Neutrophil (primary cell): ENCODE measurements at regions not wholly inside any gene's neighbourhood (a gene's known extent, or its start where the extent isn't known, plus 50 kb on each side); places are given as distances from the start of the nearest gene placed in this dataset.

Experiments used
- H3K27ac ChIP-seq: fragments of 200-600 bp; sonication (generic); 2 replicates; pipeline ENCODE4 v1.5.1; 2016; ENCODE audit warnings: mild to moderate bottlenecking, moderate library complexity
- H3K27me3 ChIP-seq: fragments of 200-600 bp; sonication (generic); 2 replicates; pipeline ENCODE4 v1.6.0; 2016; ENCODE audit warnings: mild to moderate bottlenecking
- H3K36me3 ChIP-seq: fragments of 200-600 bp; sonication (generic); 2 replicates; pipeline ENCODE4 v1.5.1; 2017
- H3K4me1 ChIP-seq, 2 experiments: fragments of 200-600 bp in 1 of 2; sonication (generic) in 1 of 2; 1 replicate in 1 of 2; 2 replicates in 1 of 2; pipeline versions ENCODE4 v1.5.1 to v1.6.1; 2013 to 2016; ENCODE audit warnings: low read depth in 1 of 2, low read length in 1 of 2, mild to moderate bottlenecking in 1 of 2, moderate library complexity in 1 of 2; ENCODE audit not compliant: control insufficient read depth in 1 of 2, insufficient read depth in 1 of 2
- H3K4me3 ChIP-seq, 2 experiments: fragments of 200-600 bp in 1 of 2; sonication (generic) in 1 of 2; 1 replicate in 1 of 2; 2 replicates in 1 of 2; pipeline ENCODE4 v1.5.1; 2013 to 2016; ENCODE audit warnings: low read depth in 1 of 2, low read length in 1 of 2, mild to moderate bottlenecking in 1 of 2, moderate library complexity in 1 of 2
- H3K9me3 ChIP-seq: fragments of 200-600 bp; sonication (generic); 2 replicates; pipeline ENCODE4 v1.5.1; 2016
- CTCF ChIP-seq: fragments of 200-600 bp; sonication (generic); IDR thresholded peaks from 2 replicates; pipeline ENCODE4 v1.5.1; 2016; ENCODE audit warnings: antibody characterized with exemption

- Histone ChIP-seq H3K4me3 (no peak overlapping the region), H3K27me3 (no peaks in the 10 kb centered on the region), H3K9me3 (no peaks in the 10 kb centered on the region), H3K4me1 (no peaks in the 10 kb centered on the region), H3K27ac (no peak overlapping the region), H3K36me3 (no peaks in the 10 kb centered on the region)
- no peak for TF ChIP-seq CTCF
Measured at GRCh38 chr9:22718653-22719052, 272.0 kb downstream of the DMRTA1 start.

GRCh38 chr9:22722492-22722891, 275.9 kb downstream of the DMRTA1 start:
- no peaks in the 10 kb centered on the region for H3K36me3 ChIP-seq
- TF ChIP-seq CTCF = no peak
- no peak overlapping the region for H3K4me3 ChIP-seq
- H3K27me3 ChIP-seq = no peaks in the 10 kb centered on the region
- H3K9me3 ChIP-seq = no peaks in the 10 kb centered on the region
- no peaks in the 10 kb centered on the region for H3K4me1 ChIP-seq
- H3K27ac ChIP-seq = no peak overlapping the region

DNA sequence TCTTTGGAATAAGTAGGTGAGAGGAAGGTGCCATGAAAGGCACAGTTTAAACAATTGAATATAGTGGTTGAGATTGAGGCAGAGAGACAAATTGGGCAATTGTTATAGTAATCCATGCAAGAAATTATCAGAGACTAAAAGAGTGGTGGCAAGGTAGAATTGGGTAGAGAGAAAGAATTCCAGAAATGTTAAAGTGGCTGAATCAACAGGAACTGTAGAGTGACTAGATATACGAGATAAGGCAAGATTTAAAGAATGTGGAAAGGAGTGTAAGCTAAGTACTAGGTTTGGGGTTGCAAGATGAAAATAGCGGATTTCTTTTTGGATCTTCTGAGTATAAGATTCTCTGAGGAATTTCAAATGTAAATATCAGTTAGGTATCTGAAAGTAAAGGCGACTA, 285.2 kb downstream of the DMRTA1 start:
- Histone ChIP-seq H3K36me3 (no peaks in the 10 kb centered on the region), H3K4me1 (no peaks in the 10 kb centered on the region), H3K9me3 (no peaks in the 10 kb centered on the region), H3K27ac (no peak overlapping the region), H3K4me3 (no peak overlapping the region), H3K27me3 (no peaks in the 10 kb centered on the region)
- TF ChIP-seq CTCF = no peak

DNA sequence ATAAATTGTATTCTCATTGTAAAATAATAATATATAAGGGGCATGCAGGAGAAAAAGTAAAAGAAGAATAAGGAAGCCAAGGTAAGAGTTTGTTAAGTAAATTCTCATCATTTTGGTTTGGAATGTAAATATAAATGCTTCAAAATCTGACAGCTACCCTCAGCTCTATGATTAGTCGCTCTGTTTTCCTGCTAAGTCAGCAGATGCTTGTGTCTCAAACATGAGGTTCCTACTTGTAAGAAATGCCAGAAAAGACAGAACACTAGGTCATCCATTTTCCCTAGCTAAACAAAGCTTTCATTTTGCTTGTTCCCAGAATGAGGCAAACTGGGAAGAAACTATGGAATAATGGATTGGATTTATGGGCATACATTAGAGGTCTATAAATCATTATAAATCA, 293.1 kb downstream of the DMRTA1 start:
- Histone ChIP-seq H3K4me1 (no peaks in the 10 kb centered on the region), H3K36me3 (no peaks in the 10 kb centered on the region), H3K27ac (no peak overlapping the region), H3K27me3 (no peaks in the 10 kb centered on the region), H3K4me3 (no peak overlapping the region), H3K9me3 (no peaks in the 10 kb centered on the region)
- no peak for TF ChIP-seq CTCF

GRCh38 chr9:22740781-22741180, 294.2 kb downstream of the DMRTA1 start:
- H3K4me3 ChIP-seq = no peak overlapping the region
- no peak for TF ChIP-seq CTCF
- H3K4me1 ChIP-seq = no peaks in the 10 kb centered on the region
- no peaks in the 10 kb centered on the region for H3K9me3 ChIP-seq
- H3K36me3 ChIP-seq = no peaks in the 10 kb centered on the region
- no peak overlapping the region for H3K27ac ChIP-seq
- H3K27me3 ChIP-seq = no peaks in the 10 kb centered on the region

GRCh38 chr9:22742401-22742800, 295.8 kb downstream of the DMRTA1 start:
- H3K27ac ChIP-seq = no peak overlapping the region
- TF ChIP-seq CTCF = no peak
- no peaks in the 10 kb centered on the region for H3K36me3 ChIP-seq
- H3K9me3 ChIP-seq = no peaks in the 10 kb centered on the region
- no peak overlapping the region for H3K4me3 ChIP-seq
- no peaks in the 10 kb centered on the region for H3K27me3 ChIP-seq
- H3K4me1 ChIP-seq = no peaks in the 10 kb centered on the region
